ENCODE measurements at regions not wholly inside any gene's neighbourhood (a gene's known extent, or its start where the extent isn't known, plus 50 kb on each side); places are given as distances from the start of the nearest gene placed in this dataset.

- in situ Hi-C loops (cut with HindIII; ENCODE audit: low pct_unique_long_range_greater_than_20kb, low sequenced_read_pairs) = no loop called here
Measured at GRCh38 chr4:117533501-117533900, 448.1 kb upstream of the TRAM1L1 start.

GRCh38 chr4:117545039-117545438 is 459.7 kb upstream of the TRAM1L1 start:
- no peaks in the 10 kb centered on the region for H3K36me3 ChIP-seq (ENCODE audit: control insufficient read depth, insufficient read depth, low read length)
- no peaks in the 10 kb centered on the region for H3K9me3 ChIP-seq (ENCODE audit: control insufficient read depth, insufficient read depth, low read depth, low read length)
- H3K27me3 ChIP-seq (ENCODE audit: control insufficient read depth, insufficient read depth, low read length) = no peaks in the 10 kb centered on the region
- H3K4me3 ChIP-seq (ENCODE audit: low read depth in 2 of 2, low read length in 2 of 2) = no peak overlapping the region
- no peaks in the 10 kb centered on the region for H3K4me1 ChIP-seq (ENCODE audit: control insufficient read depth, insufficient read depth, low read length)
- ChIA-PET CTCF (no interaction called here), POLR2A (no interaction called here)
- BruUV-seq (replicated peaks) = no TSS peak
- H3K27ac ChIP-seq (ENCODE audit: low read length) = no peak overlapping the region
- DNase-seq (ENCODE audit: low read depth, low spot score) = no peak
- intact Hi-C loops (cut with micrococcal nuclease; ENCODE audit: unreplicated experiment) (no loop called here), in situ Hi-C loops (cut with HindIII; ENCODE audit: low pct_unique_long_range_greater_than_20kb, low sequenced_read_pairs) (no loop called here)
- no peak for TF ChIP-seq POLR2AphosphoS5 (IDR thresholded peaks at IDR 0.05; ENCODE audit: low read depth, low read length)
- no peak for TF ChIP-seq SIN3A (IDR thresholded peaks at IDR 0.05; ENCODE audit: borderline replicate concordance, insufficient read depth, low read depth, low read length)
- no peak for TF ChIP-seq TCF7L2 (IDR thresholded peaks at IDR 0.05; ENCODE audit: low read depth, low read length)
- no peak for TF ChIP-seq CTCF (IDR thresholded peaks at IDR 0.05)
- no peak for TF ChIP-seq REST (IDR thresholded peaks at IDR 0.05; ENCODE audit: insufficient read depth in 1 of 2, low read depth in 2 of 2, low read length in 1 of 2)
- ATAC-seq = no peak

More at GRCh38 chr4:117533501-117533900, 448.1 kb upstream of the TRAM1L1 start:
- intact Hi-C loops (cut with micrococcal nuclease; ENCODE audit: unreplicated experiment) = no loop called here
- H3K27me3 ChIP-seq (ENCODE audit: control insufficient read depth, insufficient read depth, low read length) = no peaks in the 10 kb centered on the region
- TF ChIP-seq POLR2AphosphoS5 (IDR thresholded peaks at IDR 0.05; ENCODE audit: low read depth, low read length) (no peak), REST (IDR thresholded peaks at IDR 0.05; ENCODE audit: insufficient read depth in 1 of 2, low read depth in 2 of 2, low read length in 1 of 2) (no peak), CTCF (IDR thresholded peaks at IDR 0.05) (no peak), TCF7L2 (IDR thresholded peaks at IDR 0.05; ENCODE audit: low read depth, low read length) (no peak), SIN3A (IDR thresholded peaks at IDR 0.05; ENCODE audit: borderline replicate concordance, insufficient read depth, low read depth, low read length) (no peak)
- H3K36me3 ChIP-seq (ENCODE audit: control insufficient read depth, insufficient read depth, low read length) = no peaks in the 10 kb centered on the region
- H3K27ac ChIP-seq (ENCODE audit: low read length) = no peak overlapping the region
- ATAC-seq (no peak), DNase-seq (ENCODE audit: low read depth, low spot score) (no peak)
- ChIA-PET CTCF (no interaction called here), POLR2A (no interaction called here)
- H3K9me3 ChIP-seq (ENCODE audit: control insufficient read depth, insufficient read depth, low read depth, low read length) = no peaks in the 10 kb centered on the region
- no peak overlapping the region for H3K4me3 ChIP-seq (ENCODE audit: low read depth in 2 of 2, low read length in 2 of 2)
- no TSS peak for BruUV-seq (replicated peaks)
- no peaks in the 10 kb centered on the region for H3K4me1 ChIP-seq (ENCODE audit: control insufficient read depth, insufficient read depth, low read length)
